ENCODE measurements at regions not wholly inside any gene's neighbourhood (a gene's known extent, or its start where the extent isn't known, plus 50 kb on each side); places are given as distances from the start of the nearest gene placed in this dataset.

DNA sequence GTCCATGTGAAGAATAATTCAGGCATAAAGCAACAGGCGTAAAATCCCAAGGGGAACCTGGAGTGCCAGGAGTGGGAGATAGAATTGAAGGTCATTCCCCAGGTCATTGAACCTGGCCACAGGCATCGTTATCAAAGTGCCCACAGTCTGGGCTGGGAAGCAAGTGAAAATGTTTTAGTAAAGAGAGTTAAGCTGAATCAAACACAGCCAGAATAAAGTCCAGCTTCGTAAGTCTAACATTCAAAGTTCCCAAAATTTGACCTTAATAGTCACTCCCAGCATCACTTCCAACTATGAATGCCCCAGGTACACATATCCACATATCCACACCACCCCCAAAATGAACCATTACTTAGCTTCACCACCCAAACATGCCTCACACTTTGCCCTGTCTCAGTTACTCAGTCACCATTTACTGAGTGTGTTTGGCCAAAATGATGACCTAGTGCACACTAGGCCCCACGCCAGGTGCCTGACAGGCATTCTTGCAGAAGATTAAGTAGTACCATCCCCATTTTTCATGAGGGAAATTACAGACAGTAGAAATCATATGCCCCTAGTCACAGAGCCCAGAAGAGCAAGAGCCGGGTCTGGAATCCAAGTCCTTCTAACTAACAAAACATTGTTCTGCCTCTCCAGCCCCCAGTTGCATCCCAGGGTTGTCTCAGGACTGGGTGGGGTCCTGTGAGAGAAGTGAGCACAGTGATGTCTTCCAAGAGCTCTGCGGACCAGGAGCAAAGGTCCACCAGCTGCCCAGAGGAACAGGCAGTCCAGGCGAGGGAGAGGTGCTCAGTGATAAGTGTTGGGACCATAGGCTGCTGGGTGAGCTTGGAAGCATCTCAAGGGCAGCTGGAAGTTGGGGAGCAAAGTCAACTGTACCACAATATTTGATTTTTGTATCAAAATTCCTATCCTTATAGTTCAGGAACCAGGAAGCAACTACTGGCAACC is 65.2 kb upstream of the MYCN start:
- no peak for DNase-seq (ENCODE audit: insufficient read length, low spot score)
- TF ChIP-seq SPI1 (IDR thresholded peaks at IDR 0.05; ENCODE audit: low read depth, low read length) (no peak), TAF1 (IDR thresholded peaks at IDR 0.05; ENCODE audit: low read depth, low read length) (no peak), POU2F2 (IDR thresholded peaks at IDR 0.05; ENCODE audit: low read depth, low read length) (no peak), POLR2A (IDR thresholded peaks at IDR 0.05; ENCODE audit: low read depth, low read length) (no peak), POLR2AphosphoS5 (IDR thresholded peaks at IDR 0.05; ENCODE audit: low read depth, low read length) (no peak), PAX5 (IDR thresholded peaks at IDR 0.05; ENCODE audit: insufficient read depth, low read length, severe bottlenecking) (no peak)
- no peak for FAIRE-seq

DNA sequence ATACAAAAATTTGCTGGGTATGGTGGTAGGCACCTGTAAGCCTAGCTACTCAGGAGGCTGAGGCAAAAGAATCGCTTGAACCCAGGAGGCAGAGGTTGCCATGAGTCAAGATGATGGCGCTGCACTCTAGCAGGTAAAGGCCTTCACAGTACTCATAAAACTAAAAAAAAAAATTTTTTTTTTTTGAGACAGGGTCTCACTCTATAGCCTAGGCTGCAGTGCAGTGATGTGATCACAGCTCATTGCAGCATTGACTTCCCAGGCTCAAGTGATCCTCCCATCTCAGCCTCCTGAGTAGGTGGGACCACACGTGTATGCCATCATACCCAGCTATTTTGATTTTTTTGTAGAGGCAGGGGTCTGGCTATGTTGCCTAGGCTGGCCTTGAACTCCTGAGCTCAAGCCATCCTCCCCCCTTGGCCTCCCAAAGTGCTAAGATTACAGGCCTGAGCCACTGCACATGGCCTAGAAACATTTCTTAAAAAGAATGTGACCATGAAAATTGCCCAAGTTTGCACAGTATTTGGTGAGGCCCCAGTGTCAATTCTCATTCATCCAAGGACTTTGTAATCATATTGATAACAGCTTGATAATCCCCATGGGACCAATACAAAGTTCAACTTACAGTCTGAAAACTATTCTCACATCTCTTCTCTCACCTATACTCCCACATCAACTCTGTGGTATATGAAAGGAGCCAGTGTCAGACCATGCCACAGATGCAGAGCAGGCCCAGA is 64.2 kb upstream of the MYCN start:
- FAIRE-seq, result no peak
- TF ChIP-seq POU2F2 (IDR thresholded peaks at IDR 0.05; ENCODE audit: low read depth, low read length) (no peak), POLR2AphosphoS5 (IDR thresholded peaks at IDR 0.05; ENCODE audit: low read depth, low read length) (no peak), SPI1 (IDR thresholded peaks at IDR 0.05; ENCODE audit: low read depth, low read length) (no peak), POLR2A (IDR thresholded peaks at IDR 0.05; ENCODE audit: low read depth, low read length) (no peak), TAF1 (IDR thresholded peaks at IDR 0.05; ENCODE audit: low read depth, low read length) (no peak), PAX5 (IDR thresholded peaks at IDR 0.05; ENCODE audit: insufficient read depth, low read length, severe bottlenecking) (no peak)
- DNase-seq (ENCODE audit: insufficient read length, low spot score), result no peak

DNA sequence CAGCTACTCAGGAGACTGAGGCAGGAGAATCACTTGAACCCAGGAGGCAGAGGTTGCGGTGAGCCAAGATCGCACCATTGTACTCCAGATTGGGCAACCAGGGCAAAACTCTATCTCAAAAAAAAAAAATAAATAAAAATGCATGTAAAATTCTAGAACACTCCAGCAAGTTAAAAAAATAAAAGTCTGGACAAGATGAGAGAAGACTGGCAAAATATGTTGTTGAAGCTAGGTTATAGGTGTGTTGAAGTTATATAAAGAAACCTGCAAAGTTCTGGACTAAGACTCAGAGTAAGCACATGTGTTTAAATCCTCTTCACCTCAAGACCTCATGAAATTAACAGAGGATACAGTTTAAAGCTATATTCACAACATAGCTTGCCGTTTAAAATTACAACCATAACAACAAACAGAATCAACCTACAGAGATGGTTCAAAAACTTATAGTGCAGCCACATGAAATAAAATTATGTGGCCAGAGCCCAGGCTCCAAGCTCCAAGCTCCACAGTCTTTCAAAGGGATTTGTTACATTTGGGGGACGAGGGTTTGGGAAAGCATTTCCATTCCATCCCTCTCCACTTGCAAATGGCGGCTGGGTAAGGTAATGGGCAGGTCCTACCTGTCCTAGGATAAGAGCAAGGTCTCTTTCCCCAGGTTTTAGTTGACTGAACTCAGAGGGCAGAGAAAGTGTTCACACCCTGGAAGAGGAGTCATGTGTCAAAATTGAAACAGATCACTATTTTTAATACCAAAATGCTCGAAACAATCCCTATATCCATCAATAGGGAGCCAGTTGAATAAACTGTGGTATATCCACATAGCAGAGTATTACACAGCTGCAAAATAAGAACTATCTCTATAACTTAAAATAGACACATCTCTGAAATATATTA is 59.9 kb upstream of the MYCN start:
- FAIRE-seq, result no peak
- TF ChIP-seq PAX5 (IDR thresholded peaks at IDR 0.05; ENCODE audit: insufficient read depth, low read length, severe bottlenecking) (no peak), SPI1 (IDR thresholded peaks at IDR 0.05; ENCODE audit: low read depth, low read length) (no peak), POLR2AphosphoS5 (IDR thresholded peaks at IDR 0.05; ENCODE audit: low read depth, low read length) (no peak), TAF1 (IDR thresholded peaks at IDR 0.05; ENCODE audit: low read depth, low read length) (no peak), POLR2A (IDR thresholded peaks at IDR 0.05; ENCODE audit: low read depth, low read length) (no peak), POU2F2 (IDR thresholded peaks at IDR 0.05; ENCODE audit: low read depth, low read length) (no peak)

DNA sequence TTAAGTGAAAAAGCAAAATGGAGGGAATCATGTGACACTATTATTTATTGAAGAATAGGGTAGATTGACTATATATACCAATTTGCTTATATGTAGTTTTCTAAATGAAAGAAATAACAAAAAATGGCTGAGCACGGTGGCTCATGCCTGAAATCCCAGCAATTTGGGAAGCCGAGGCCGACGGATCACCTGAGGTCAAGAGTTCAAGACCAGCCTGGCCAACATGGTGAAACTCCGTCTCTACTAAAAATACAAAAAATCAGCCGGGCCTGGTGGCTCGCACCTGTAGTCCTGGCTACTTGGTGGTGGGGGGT is 59.3 kb upstream of the MYCN start:
- no peak for FAIRE-seq
- DNase-seq (ENCODE audit: insufficient read length, low spot score), result no peak

More for the DNA sequence above, 59.9 kb upstream of the MYCN start:
- DNase-seq (ENCODE audit: insufficient read length, low spot score), result no peak

DNA sequence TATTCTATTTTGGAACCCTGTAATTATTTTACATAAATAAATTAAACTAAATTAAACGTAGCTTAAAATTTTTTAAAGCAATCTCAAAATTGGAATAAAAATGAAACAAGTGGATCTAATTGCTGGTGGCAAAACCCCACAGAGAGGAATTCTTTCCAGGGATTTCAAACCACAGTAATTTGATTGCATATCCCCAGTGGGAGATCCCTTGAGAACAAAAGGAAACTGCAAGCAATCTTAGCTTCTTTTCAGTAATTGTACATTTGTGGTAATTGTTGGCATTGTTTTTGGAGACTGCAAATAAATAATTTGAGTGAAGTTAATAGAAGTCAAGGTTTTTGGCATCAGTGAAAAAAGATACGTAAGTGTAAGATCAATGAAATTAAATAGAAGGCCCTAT is 58.7 kb upstream of the MYCN start:
- TF ChIP-seq TAF1 (IDR thresholded peaks at IDR 0.05; ENCODE audit: low read depth, low read length), result no peak
- no peak for TF ChIP-seq POLR2A (IDR thresholded peaks at IDR 0.05; ENCODE audit: low read depth, low read length)
- TF ChIP-seq SPI1 (IDR thresholded peaks at IDR 0.05; ENCODE audit: low read depth, low read length), result no peak
- no peak for TF ChIP-seq PAX5 (IDR thresholded peaks at IDR 0.05; ENCODE audit: insufficient read depth, low read length, severe bottlenecking)
- no peak for TF ChIP-seq POLR2AphosphoS5 (IDR thresholded peaks at IDR 0.05; ENCODE audit: low read depth, low read length)
- no peak for TF ChIP-seq POU2F2 (IDR thresholded peaks at IDR 0.05; ENCODE audit: low read depth, low read length)
- DNase-seq (ENCODE audit: insufficient read length, low spot score), result no peak
- FAIRE-seq, result no peak

More for the DNA sequence above, 59.3 kb upstream of the MYCN start:
- TF ChIP-seq TAF1 (IDR thresholded peaks at IDR 0.05; ENCODE audit: low read depth, low read length), result no peak
- no peak for TF ChIP-seq POU2F2 (IDR thresholded peaks at IDR 0.05; ENCODE audit: low read depth, low read length)
- no peak for TF ChIP-seq POLR2AphosphoS5 (IDR thresholded peaks at IDR 0.05; ENCODE audit: low read depth, low read length)
- TF ChIP-seq PAX5 (IDR thresholded peaks at IDR 0.05; ENCODE audit: insufficient read depth, low read length, severe bottlenecking), result no peak
- no peak for TF ChIP-seq POLR2A (IDR thresholded peaks at IDR 0.05; ENCODE audit: low read depth, low read length)
- no peak for TF ChIP-seq SPI1 (IDR thresholded peaks at IDR 0.05; ENCODE audit: low read depth, low read length)

DNA sequence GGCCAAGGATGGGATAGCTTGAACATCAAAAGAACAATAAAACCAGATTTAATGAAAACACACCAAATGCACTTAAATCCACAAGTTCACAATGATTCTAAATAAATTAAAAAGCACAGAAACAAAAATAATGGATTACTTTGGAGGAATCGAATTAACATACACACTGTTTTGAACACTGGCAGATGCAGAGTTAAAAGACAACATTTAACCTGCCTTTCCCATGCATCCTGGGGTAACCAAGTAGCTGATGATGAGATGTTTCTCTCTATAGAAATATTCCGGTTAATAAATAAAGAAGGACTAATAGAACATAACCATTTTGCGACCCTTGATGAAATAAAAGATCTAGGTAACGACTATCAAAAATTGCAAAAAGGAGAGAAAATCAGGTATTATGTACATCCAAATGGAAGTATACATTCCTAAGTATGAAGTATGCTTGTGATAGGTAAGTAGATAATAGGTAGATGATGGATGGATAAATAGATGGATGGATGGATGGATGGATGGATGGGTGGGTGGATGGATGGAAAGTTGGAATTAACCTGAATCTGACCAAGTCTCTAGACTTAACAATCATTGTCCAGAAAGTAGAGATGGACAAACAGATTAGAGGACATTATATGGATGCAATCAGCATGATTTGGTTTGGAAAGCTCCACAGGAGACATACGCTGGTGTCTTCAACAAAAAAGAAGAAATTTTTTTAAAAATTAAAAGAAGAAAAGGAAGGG is 57.4 kb upstream of the MYCN start:
- TF ChIP-seq POU2F2 (IDR thresholded peaks at IDR 0.05; ENCODE audit: low read depth, low read length) (no peak), POLR2A (IDR thresholded peaks at IDR 0.05; ENCODE audit: low read depth, low read length) (no peak), SPI1 (IDR thresholded peaks at IDR 0.05; ENCODE audit: low read depth, low read length) (no peak), PAX5 (IDR thresholded peaks at IDR 0.05; ENCODE audit: insufficient read depth, low read length, severe bottlenecking) (no peak), TAF1 (IDR thresholded peaks at IDR 0.05; ENCODE audit: low read depth, low read length) (no peak), POLR2AphosphoS5 (IDR thresholded peaks at IDR 0.05; ENCODE audit: low read depth, low read length) (no peak)
- no peak for FAIRE-seq
- DNase-seq (ENCODE audit: insufficient read length, low spot score), result no peak

DNA sequence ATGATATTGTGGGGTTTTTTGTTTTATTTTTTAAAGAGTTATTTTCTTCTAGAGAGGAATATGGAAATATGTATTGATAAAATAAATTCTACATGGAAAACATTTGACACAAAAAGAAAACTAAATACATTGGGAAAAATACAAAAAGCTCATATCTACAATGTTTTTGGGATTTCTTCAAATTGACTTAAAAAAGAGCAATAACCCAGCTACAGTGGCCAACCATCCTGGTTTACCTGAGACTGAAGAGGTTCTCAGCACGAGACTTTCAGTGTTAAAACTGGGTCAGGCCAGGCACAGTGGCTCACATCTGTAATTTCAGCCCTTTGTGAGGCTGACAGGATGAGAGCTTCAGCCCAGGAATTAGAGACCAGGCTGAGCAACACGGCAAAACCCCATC is 56.7 kb upstream of the MYCN start:
- FAIRE-seq, result no peak
- no peak for TF ChIP-seq POLR2AphosphoS5 (IDR thresholded peaks at IDR 0.05; ENCODE audit: low read depth, low read length)
- TF ChIP-seq TAF1 (IDR thresholded peaks at IDR 0.05; ENCODE audit: low read depth, low read length), result no peak
- no peak for TF ChIP-seq SPI1 (IDR thresholded peaks at IDR 0.05; ENCODE audit: low read depth, low read length)
- no peak for TF ChIP-seq POLR2A (IDR thresholded peaks at IDR 0.05; ENCODE audit: low read depth, low read length)
- no peak for TF ChIP-seq POU2F2 (IDR thresholded peaks at IDR 0.05; ENCODE audit: low read depth, low read length)
- TF ChIP-seq PAX5 (IDR thresholded peaks at IDR 0.05; ENCODE audit: insufficient read depth, low read length, severe bottlenecking), result no peak
- no peak for DNase-seq (ENCODE audit: insufficient read length, low spot score)

DNA sequence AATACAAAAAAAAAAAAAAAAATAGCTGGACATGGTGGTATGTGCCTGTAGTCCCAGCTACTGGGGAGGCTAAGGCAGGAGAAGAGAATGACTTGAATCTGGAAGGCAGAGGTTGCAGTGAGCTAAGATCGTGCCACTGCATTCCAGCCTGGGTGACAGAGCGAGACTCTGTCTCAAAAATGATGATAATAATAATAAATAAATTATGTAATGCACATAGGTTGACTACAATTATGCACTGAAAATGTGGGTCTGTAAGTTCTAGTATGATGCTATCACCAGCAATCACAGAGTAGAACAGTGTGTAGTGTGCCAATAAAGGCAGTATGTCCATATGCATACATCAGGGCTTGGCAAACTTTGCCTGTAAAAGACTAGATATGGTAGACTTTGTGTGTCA is 55.6 kb upstream of the MYCN start:
- DNase-seq (ENCODE audit: insufficient read length, low spot score) (no peak), FAIRE-seq (no peak)
- TF ChIP-seq POLR2A (IDR thresholded peaks at IDR 0.05; ENCODE audit: low read depth, low read length) (no peak), POU2F2 (IDR thresholded peaks at IDR 0.05; ENCODE audit: low read depth, low read length) (no peak), PAX5 (IDR thresholded peaks at IDR 0.05; ENCODE audit: insufficient read depth, low read length, severe bottlenecking) (no peak), SPI1 (IDR thresholded peaks at IDR 0.05; ENCODE audit: low read depth, low read length) (no peak), POLR2AphosphoS5 (IDR thresholded peaks at IDR 0.05; ENCODE audit: low read depth, low read length) (no peak)
